OCI-LY7 (cell line): ENCODE measurements at regions not wholly inside any gene's neighbourhood (a gene's known extent, or its start where the extent isn't known, plus 50 kb on each side); places are given as distances from the start of the nearest gene placed in this dataset.

Experiments used
- BruUV-seq: library from RNA; stranded (reverse); fragments of 400-500 nt; replicated peaks from 2 replicates; lab custom pipeline; 2021; lab: Mats Ljungman, UMichigan
- CTCF ChIA-PET: fragments of 300-600 bp; sonication (Branson Sonifier 250); formaldehyde crosslinking; loops from one replicate; lab custom pipeline; 2022; ENCODE audit warnings: antibody characterized with exemption; ENCODE audit not compliant: unreplicated experiment; lab: Charles Lee
- POLR2A ChIA-PET: fragments of 300-600 bp; sonication (Branson Sonifier 250); formaldehyde crosslinking; loops from one replicate; lab custom pipeline; 2022; ENCODE audit warnings: antibody characterized with exemption; lab: Charles Lee
- DNase-seq: peaks from one replicate; pipeline ENCODE4 v3.0.0-alpha.2; 2015; ENCODE audit warnings: low spot score
- H2AFZ ChIP-seq: fragments of 200-600 bp; sonication (generic), shearing (Covaris generic); 2 replicates; pipeline ENCODE4 v1.6.1; 2014; ENCODE audit warnings: mild to moderate bottlenecking, antibody characterized with exemption, low read length, moderate library complexity
- H3K27ac ChIP-seq: fragments of 200-600 bp; sonication (generic); 2 replicates; pipeline ENCODE4 v1.5.1; 2014; ENCODE audit warnings: mixed run types, low read depth, mild to moderate bottlenecking, moderate library complexity, low read length, inconsistent platforms; ENCODE audit not compliant: poor library complexity, severe bottlenecking
- H3K36me3 ChIP-seq: fragments of 200-600 bp; sonication (generic); 2 replicates; pipeline ENCODE4 v1.6.1; 2014; ENCODE audit warnings: mild to moderate bottlenecking, antibody characterized with exemption, low read length, moderate library complexity, mixed read lengths; ENCODE audit not compliant: insufficient read depth
- H3K4me1 ChIP-seq: fragments of 200-600 bp; sonication (generic); 2 replicates; pipeline ENCODE4 v1.5.1; 2014; ENCODE audit warnings: mild to moderate bottlenecking, low read length; ENCODE audit not compliant: insufficient read depth, poor library complexity, severe bottlenecking
- H3K4me2 ChIP-seq: fragments of 200-600 bp; sonication (generic); 2 replicates; pipeline ENCODE4 v1.6.1; 2014; ENCODE audit warnings: mild to moderate bottlenecking, low read length
- H3K4me3 ChIP-seq: fragments of 200-600 bp; sonication (generic); 2 replicates; pipeline ENCODE4 v1.5.1; 2014; ENCODE audit warnings: mild to moderate bottlenecking, low read depth, low read length; ENCODE audit not compliant: poor library complexity, severe bottlenecking
- H3K79me2 ChIP-seq: fragments of 200-600 bp; sonication (generic); 2 replicates; pipeline ENCODE4 v1.6.1; 2016; ENCODE audit warnings: low read depth, mild to moderate bottlenecking, low read length, moderate library complexity, mixed read lengths; ENCODE audit not compliant: insufficient read depth
- H3K9me2 ChIP-seq: fragments of 200-600 bp; sonication (generic); 2 replicates; pipeline ENCODE4 v1.6.1; 2016; ENCODE audit warnings: mild to moderate bottlenecking, low read length, mixed read lengths; ENCODE audit not compliant: insufficient read depth
- H3K9me3 ChIP-seq: fragments of 200-600 bp; sonication (generic); 2 replicates; pipeline ENCODE4 v1.6.1; 2014; ENCODE audit warnings: mild to moderate bottlenecking, mixed run types, low read length, mixed read lengths
- H4K20me1 ChIP-seq: fragments of 200-600 bp; sonication (generic); 2 replicates; pipeline ENCODE4 v1.6.1; 2014; ENCODE audit warnings: mild to moderate bottlenecking, antibody characterized with exemption, low read length, moderate library complexity, mixed read lengths; ENCODE audit not compliant: insufficient read depth
- CTCF ChIP-seq: fragments of 200-600 bp; sonication (generic); conservative IDR thresholded peaks from 2 replicates; pipeline ENCODE4 v1.5.1; 2014; ENCODE audit warnings: mild to moderate bottlenecking, antibody characterized with exemption, low read length, moderate library complexity, mixed read lengths
- EZH2phosphoT487 ChIP-seq: fragments of 200-600 bp; sonication (generic); IDR thresholded peaks from 2 replicates; pipeline ENCODE4 v1.6.1; 2018; ENCODE audit warnings: low read depth, borderline replicate concordance, mild to moderate bottlenecking, mixed run types, antibody characterized with exemption, low read length, moderate library complexity, mixed read lengths
- intact Hi-C: fragments of 100-400 bp; cut with micrococcal nuclease; formaldehyde crosslinking; loops from one replicate; pipeline ENCODE4 v1.10.0; 2022; ENCODE audit not compliant: unreplicated experiment

- H3K4me2 ChIP-seq, result no peak overlapping the region
- intact Hi-C loops, result no loop called here
- H3K79me2 ChIP-seq, result no peaks in the 10 kb centered on the region
- DNase-seq, result no peak
- ChIA-PET CTCF (no interaction called here), POLR2A (interaction anchor here (0.6 to 1.1 kb wide), 3 partner anchors 15 to 30 kb away, joined by 3 to 7 read pairs (median 4); no protein-coding TSS in a partner anchor)
- H3K4me1 ChIP-seq, result no peaks in the 10 kb centered on the region
- H2AFZ ChIP-seq, result no peak overlapping the region
- H3K9me2 ChIP-seq, result no peaks in the 10 kb centered on the region
- no TSS peak for BruUV-seq
- H3K4me3 ChIP-seq, result no peak overlapping the region
- no peaks in the 10 kb centered on the region for H4K20me1 ChIP-seq
- H3K36me3 ChIP-seq, result no peaks in the 10 kb centered on the region
- H3K9me3 ChIP-seq, result no peaks in the 10 kb centered on the region
- no peak overlapping the region for H3K27ac ChIP-seq
- TF ChIP-seq CTCF (no peak), EZH2phosphoT487 (no peak)
Observed at GRCh38 chr11:70628176-70628854, 230.0 kb downstream of the CTTN start.

GRCh38 chr11:70628855-70629844 is 230.8 kb downstream of the CTTN start:
- TF ChIP-seq CTCF (no peak), EZH2phosphoT487 (no peak)
- Histone ChIP-seq H3K79me2 (no peaks in the 10 kb centered on the region), H3K4me1 (no peaks in the 10 kb centered on the region), H2AFZ (no peak overlapping the region), H3K36me3 (no peaks in the 10 kb centered on the region), H4K20me1 (no peaks in the 10 kb centered on the region), H3K27ac (no peak overlapping the region), H3K9me3 (no peaks in the 10 kb centered on the region), H3K9me2 (no peaks in the 10 kb centered on the region), H3K4me3 (no peak overlapping the region), H3K4me2 (no peak overlapping the region)
- ChIA-PET CTCF (no interaction called here), POLR2A (interaction anchor here (0.6 to 1.1 kb wide), 2 partner anchors 14 to 30 kb away, joined by 4 to 7 read pairs; no protein-coding TSS in a partner anchor)
- intact Hi-C loops, result no loop called here
- no peak for DNase-seq
- no TSS peak for BruUV-seq
